IMR-90 (cell line): ENCODE measurements at regions not wholly inside any gene's neighbourhood (a gene's known extent, or its start where the extent isn't known, plus 50 kb on each side); places are given as distances from the start of the nearest gene placed in this dataset.

Source experiments
- ATAC-seq: fragments of 200-7000 bp; cut with Tn5 transposase; 2 replicates; pipeline ENCODE4 v1.9.1; 2020; ENCODE audit warnings: low read depth, mild to moderate bottlenecking, moderate library complexity
- BruUV-seq: library from RNA; stranded (reverse); fragments of 400-500 nt; replicated peaks from 2 replicates; lab custom pipeline; 2021; lab: Mats Ljungman, UMichigan
- CTCF ChIA-PET: fragments of 300-600 bp; formaldehyde crosslinking; extraction: SDS; loops from one replicate; lab custom pipeline; 2021; ENCODE audit warnings: antibody characterized with exemption; lab: Yijun Ruan, JAX
- POLR2A ChIA-PET: fragments of 300-600 bp; sonication (Branson Sonifier 250); formaldehyde crosslinking; loops from one replicate; lab custom pipeline; 2022; ENCODE audit warnings: antibody characterized with exemption; ENCODE audit not compliant: unreplicated experiment; lab: Charles Lee
- DNase-seq: peaks from one replicate; pipeline ENCODE4 v3.0.0; 2013
- H2AFZ ChIP-seq: replicated peaks from 2 replicates; pipeline ENCODE3; 2013; ENCODE audit warnings: low read length, mild to moderate bottlenecking; ENCODE audit not compliant: poor library complexity
- H2AK5ac ChIP-seq: 2 replicates; pipeline ENCODE4 v1.6.1; 2013; ENCODE audit warnings: low read depth, low read length, inconsistent platforms
- H2AK9ac ChIP-seq: replicated peaks from 2 replicates; pipeline ENCODE3; 2013; ENCODE audit warnings: mild to moderate bottlenecking, low read depth, low read length, moderate library complexity; ENCODE audit not compliant: poor library complexity
- H2BK120ac ChIP-seq: 2 replicates; pipeline ENCODE4 v1.6.1; 2013; ENCODE audit warnings: low read depth, low read length, inconsistent platforms
- H2BK15ac ChIP-seq: 3 replicates; pipeline ENCODE4 v1.6.1; 2013; ENCODE audit warnings: low read depth, low read length, inconsistent platforms
- H2BK20ac ChIP-seq: 2 replicates; pipeline ENCODE4 v1.6.1; 2013; ENCODE audit warnings: low read depth, mild to moderate bottlenecking, inconsistent platforms, low read length, moderate library complexity
- H2BK5ac ChIP-seq: 2 replicates; pipeline ENCODE4 v1.6.1; 2013; ENCODE audit warnings: mild to moderate bottlenecking, low read depth, low read length, inconsistent platforms; ENCODE audit not compliant: poor library complexity, severe bottlenecking
- H3K14ac ChIP-seq: replicated peaks from 2 replicates; pipeline ENCODE4 v1.6.1; 2013; ENCODE audit warnings: low read depth, low read length, inconsistent platforms
- H3K18ac ChIP-seq: 2 replicates; pipeline ENCODE4 v1.6.1; 2013; ENCODE audit warnings: low read depth, low read length, control low read depth
- H3K23ac ChIP-seq: 2 replicates; pipeline ENCODE4 v1.6.1; 2013; ENCODE audit warnings: low read depth, low read length, inconsistent platforms
- H3K27ac ChIP-seq: 2 replicates; pipeline ENCODE4 v1.5.1; 2013; ENCODE audit warnings: mild to moderate bottlenecking, control low read depth, low read length; ENCODE audit not compliant: insufficient read depth
- H3K27me3 ChIP-seq: 2 replicates; pipeline ENCODE4 v1.6.1; 2013; ENCODE audit warnings: low read length; ENCODE audit not compliant: control insufficient read depth, insufficient read depth
- H3K36me3 ChIP-seq: 2 replicates; pipeline ENCODE4 v1.6.1; 2013; ENCODE audit warnings: low read length, mixed read lengths; ENCODE audit not compliant: control insufficient read depth, insufficient read depth
- H3K4ac ChIP-seq: 2 replicates; pipeline ENCODE4 v1.6.1; 2013; ENCODE audit warnings: low read depth, low read length, inconsistent platforms
- H3K4me1 ChIP-seq: 2 replicates; pipeline ENCODE4 v1.6.1; 2013; ENCODE audit warnings: low read length, mixed read lengths; ENCODE audit not compliant: control insufficient read depth, insufficient read depth
- H3K4me2 ChIP-seq: 2 replicates; pipeline ENCODE4 v1.6.1; 2013; ENCODE audit warnings: low read depth, mild to moderate bottlenecking, control low read depth, low read length, moderate library complexity
- H3K4me3 ChIP-seq: 2 replicates; pipeline ENCODE4 v1.5.1; 2013; ENCODE audit warnings: low read depth, mild to moderate bottlenecking, control low read depth, low read length, moderate library complexity; ENCODE audit not compliant: insufficient read depth
- H3K56ac ChIP-seq: 2 replicates; pipeline ENCODE4 v1.6.1; 2013; ENCODE audit warnings: low read length, inconsistent platforms; ENCODE audit not compliant: insufficient read depth; ENCODE audit errors: extremely low read depth
- H3K79me1 ChIP-seq, 2 experiments: 2 replicates each; pipeline ENCODE4 v1.6.1; 2013; ENCODE audit warnings: low read length in 2 of 2, inconsistent platforms in 1 of 2, low read depth in 1 of 2
- H3K9ac ChIP-seq: 2 replicates; pipeline ENCODE4 v1.6.1; 2013; ENCODE audit warnings: low read depth, low read length, control low read depth
- H3K9me1 ChIP-seq: 2 replicates; pipeline ENCODE4 v1.6.1; 2013; ENCODE audit warnings: low read length, inconsistent platforms; ENCODE audit not compliant: insufficient read depth
- H3K9me3 ChIP-seq: 2 replicates; pipeline ENCODE4 v1.6.1; 2013; ENCODE audit warnings: low read length; ENCODE audit not compliant: control insufficient read depth, insufficient read depth
- H4K20me1 ChIP-seq: 2 replicates; pipeline ENCODE4 v1.6.1; 2013; ENCODE audit warnings: low read length, inconsistent platforms; ENCODE audit not compliant: insufficient read depth
- H4K5ac ChIP-seq: 2 replicates; pipeline ENCODE4 v1.6.1; 2013; ENCODE audit warnings: mild to moderate bottlenecking, low read depth, low read length, control low read depth
- H4K8ac ChIP-seq, 2 experiments: 2 replicates each; pipeline ENCODE4 v1.6.1; 2013; ENCODE audit warnings: low read depth in 2 of 2, low read length in 2 of 2, control low read depth in 1 of 2, inconsistent platforms in 1 of 2
- H4K91ac ChIP-seq: 2 replicates; pipeline ENCODE4 v1.6.1; 2013; ENCODE audit warnings: low read depth, low read length, inconsistent platforms; ENCODE audit not compliant: insufficient read depth
- BHLHE40 ChIP-seq: fragments of 150-350 bp; IDR thresholded peaks from 2 replicates; pipeline ENCODE4 v1.6.1; 2016; ENCODE audit warnings: mild to moderate bottlenecking, low read depth, low read length
- CEBPB ChIP-seq: IDR thresholded peaks from 2 replicates; pipeline ENCODE4 v1.6.1; 2012; ENCODE audit warnings: low read depth, low read length, improper control_type of control experiment
- CHD1 ChIP-seq: IDR thresholded peaks from 2 replicates; pipeline ENCODE4 v1.6.1; 2012; ENCODE audit warnings: low read depth, low read length, improper control_type of control experiment
- FOS ChIP-seq: fragments of 150-350 bp; IDR thresholded peaks from 2 replicates; pipeline ENCODE4 v1.6.1; 2016; ENCODE audit warnings: low read depth, low read length
- MAFK ChIP-seq: IDR thresholded peaks from 2 replicates; pipeline ENCODE4 v1.6.1; 2012; ENCODE audit warnings: low read depth, low read length, improper control_type of control experiment
- MAZ ChIP-seq: IDR thresholded peaks from 2 replicates; pipeline ENCODE4 v1.6.1; 2012; ENCODE audit warnings: low read depth, mild to moderate bottlenecking, low read length, improper control_type of control experiment, moderate library complexity, borderline replicate concordance
- MXI1 ChIP-seq: IDR thresholded peaks from 2 replicates; pipeline ENCODE4 v1.6.1; 2012; ENCODE audit warnings: low read depth, mild to moderate bottlenecking, low read length, moderate library complexity, borderline replicate concordance
- NFE2L2 ChIP-seq: fragments of 150-350 bp; IDR thresholded peaks from 2 replicates; pipeline ENCODE4 v1.6.1; 2016; ENCODE audit warnings: low read depth, mild to moderate bottlenecking, low read length
- POLR2A ChIP-seq: IDR thresholded peaks from 2 replicates; pipeline ENCODE4 v1.6.1; 2012; ENCODE audit warnings: mild to moderate bottlenecking, low read depth, low read length
- RAD21 ChIP-seq: IDR thresholded peaks from 2 replicates; pipeline ENCODE4 v1.6.1; 2012; ENCODE audit warnings: low read length, improper control_type of control experiment
- RCOR1 ChIP-seq: IDR thresholded peaks from 2 replicates; pipeline ENCODE4 v1.6.1; 2012; ENCODE audit warnings: mild to moderate bottlenecking, low read length, improper control_type of control experiment; ENCODE audit not compliant: insufficient replicate concordance
- RFX5 ChIP-seq: IDR thresholded peaks from 2 replicates; pipeline ENCODE4 v1.8.0; 2012; ENCODE audit warnings: low read depth, mild to moderate bottlenecking, low read length, moderate library complexity
- SMC3 ChIP-seq: fragments of 150-350 bp; IDR thresholded peaks from 2 replicates; pipeline ENCODE4 v1.6.1; 2016; ENCODE audit warnings: low read depth, mild to moderate bottlenecking, antibody characterized with exemption, low read length, moderate library complexity
- WGBS, 2 experiments: methylation state at CpG; one replicate each; pipeline versions ENCODE4 v1.1.5 to v1.1.7; 2013; ENCODE audit warnings: missing lambda C conversion rate in 2 of 2; ENCODE audit not compliant: insufficient read length in 1 of 2; ENCODE audit errors: extremely low coverage in 2 of 2; 5-methylcytosine and 5-hydroxymethylcytosine counted together
- dilution Hi-C: fragments of 300-500 bp; cut with HindIII; formaldehyde crosslinking; loops from one replicate; pipeline ENCODE4 v1.14.3; 2018; ENCODE audit warnings: low sequenced_read_pairs; ENCODE audit not compliant: unreplicated experiment
- in situ Hi-C: fragments of 300-500 bp; cut with MboI; formaldehyde crosslinking; loops from 3 replicates; pipeline ENCODE4 v1.14.3; 2019; ENCODE audit warnings: low sequenced_read_pairs, inconsistent platforms, mixed read lengths
- intact Hi-C: fragments of 100-400 bp; cut with micrococcal nuclease; formaldehyde crosslinking; loops from 2 replicates; pipeline ENCODE4 v1.10.0; 2022
- TF ChIP-seq, protein P1 (sequence below): fragments of 150-350 bp; IDR thresholded peaks from 2 replicates; pipeline ENCODE4 v1.6.1; 2017; ENCODE audit warnings: mild to moderate bottlenecking, antibody characterized with exemption, low read length, low read depth
- TF ChIP-seq, protein P2 (sequence below): conservative IDR thresholded peaks from 2 replicates; pipeline ENCODE4 v1.5.1; 2012; ENCODE audit warnings: mild to moderate bottlenecking, low read depth, low read length, improper control_type of control experiment
- TF ChIP-seq, protein P3 (sequence below): fragments of 150-350 bp; IDR thresholded peaks from 2 replicates; pipeline ENCODE4 v1.6.1; 2016; ENCODE audit warnings: low read depth, mild to moderate bottlenecking, low read length, moderate library complexity, borderline replicate concordance

DNA sequence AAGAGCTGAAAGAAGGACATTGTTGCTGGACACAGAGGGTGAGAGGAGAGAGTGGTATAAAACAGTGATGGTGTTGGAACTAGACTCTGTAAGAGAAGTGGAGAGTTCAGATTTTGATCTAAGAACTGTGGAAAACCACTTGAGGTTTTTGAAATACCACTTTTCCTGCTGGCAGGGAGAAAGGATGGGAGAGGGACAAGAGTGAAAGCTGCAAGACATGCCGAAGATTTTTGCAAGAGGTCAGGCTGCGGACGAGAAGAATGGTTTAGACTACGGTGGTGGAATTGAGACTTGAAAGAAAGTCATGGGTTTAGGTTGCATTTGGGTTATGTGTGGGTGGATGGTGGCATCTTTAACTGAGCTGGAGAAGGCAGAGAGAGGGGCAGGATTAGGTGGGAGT lies 202.2 kb upstream of the RPS23 start:
- H2BK5ac ChIP-seq, result no peak overlapping the region
- peaks cover 15% of the 10 kb centered on the region for H3K27me3 ChIP-seq
- in situ Hi-C loops (no loop called here), intact Hi-C loops (loop anchor here (5.0 kb wide), 1 partner anchor 67 kb away; no protein-coding TSS in a partner anchor), dilution Hi-C loops (no loop called here)
- no peak overlapping the region for H3K23ac ChIP-seq
- H3K27ac ChIP-seq, result no peak overlapping the region
- H4K91ac ChIP-seq, result no peak overlapping the region
- H3K36me3 ChIP-seq, result no peaks in the 10 kb centered on the region
- H3K79me1 ChIP-seq, result no peaks in the 10 kb centered on the region
- no peak overlapping the region for H4K5ac ChIP-seq
- no peak overlapping the region for H3K9ac ChIP-seq
- H3K4me3 ChIP-seq, result no peak overlapping the region
- ATAC-seq (no peak), DNase-seq (no peak)
- no peak overlapping the region for H3K18ac ChIP-seq
- TF ChIP-seq MXI1 (no peak), MAZ (no peak), POLR2A (no peak), BHLHE40 (no peak), SMC3 (no peak), NFE2L2 (no peak), CHD1 (no peak), FOS (no peak), MAFK (no peak), CEBPB (no peak), RCOR1 (no peak), RAD21 (no peak), RFX5 (no peak)
- TF ChIP-seq, protein P1, sequence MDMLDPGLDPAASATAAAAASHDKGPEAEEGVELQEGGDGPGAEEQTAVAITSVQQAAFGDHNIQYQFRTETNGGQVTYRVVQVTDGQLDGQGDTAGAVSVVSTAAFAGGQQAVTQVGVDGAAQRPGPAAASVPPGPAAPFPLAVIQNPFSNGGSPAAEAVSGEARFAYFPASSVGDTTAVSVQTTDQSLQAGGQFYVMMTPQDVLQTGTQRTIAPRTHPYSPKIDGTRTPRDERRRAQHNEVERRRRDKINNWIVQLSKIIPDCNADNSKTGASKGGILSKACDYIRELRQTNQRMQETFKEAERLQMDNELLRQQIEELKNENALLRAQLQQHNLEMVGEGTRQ, result no peak
- TF ChIP-seq, protein P2, sequence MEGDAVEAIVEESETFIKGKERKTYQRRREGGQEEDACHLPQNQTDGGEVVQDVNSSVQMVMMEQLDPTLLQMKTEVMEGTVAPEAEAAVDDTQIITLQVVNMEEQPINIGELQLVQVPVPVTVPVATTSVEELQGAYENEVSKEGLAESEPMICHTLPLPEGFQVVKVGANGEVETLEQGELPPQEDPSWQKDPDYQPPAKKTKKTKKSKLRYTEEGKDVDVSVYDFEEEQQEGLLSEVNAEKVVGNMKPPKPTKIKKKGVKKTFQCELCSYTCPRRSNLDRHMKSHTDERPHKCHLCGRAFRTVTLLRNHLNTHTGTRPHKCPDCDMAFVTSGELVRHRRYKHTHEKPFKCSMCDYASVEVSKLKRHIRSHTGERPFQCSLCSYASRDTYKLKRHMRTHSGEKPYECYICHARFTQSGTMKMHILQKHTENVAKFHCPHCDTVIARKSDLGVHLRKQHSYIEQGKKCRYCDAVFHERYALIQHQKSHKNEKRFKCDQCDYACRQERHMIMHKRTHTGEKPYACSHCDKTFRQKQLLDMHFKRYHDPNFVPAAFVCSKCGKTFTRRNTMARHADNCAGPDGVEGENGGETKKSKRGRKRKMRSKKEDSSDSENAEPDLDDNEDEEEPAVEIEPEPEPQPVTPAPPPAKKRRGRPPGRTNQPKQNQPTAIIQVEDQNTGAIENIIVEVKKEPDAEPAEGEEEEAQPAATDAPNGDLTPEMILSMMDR, result no peak
- TF ChIP-seq, protein P3, sequence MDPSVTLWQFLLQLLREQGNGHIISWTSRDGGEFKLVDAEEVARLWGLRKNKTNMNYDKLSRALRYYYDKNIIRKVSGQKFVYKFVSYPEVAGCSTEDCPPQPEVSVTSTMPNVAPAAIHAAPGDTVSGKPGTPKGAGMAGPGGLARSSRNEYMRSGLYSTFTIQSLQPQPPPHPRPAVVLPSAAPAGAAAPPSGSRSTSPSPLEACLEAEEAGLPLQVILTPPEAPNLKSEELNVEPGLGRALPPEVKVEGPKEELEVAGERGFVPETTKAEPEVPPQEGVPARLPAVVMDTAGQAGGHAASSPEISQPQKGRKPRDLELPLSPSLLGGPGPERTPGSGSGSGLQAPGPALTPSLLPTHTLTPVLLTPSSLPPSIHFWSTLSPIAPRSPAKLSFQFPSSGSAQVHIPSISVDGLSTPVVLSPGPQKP, result no peak
- H2BK15ac ChIP-seq, result no peak overlapping the region
- 80% methylated on average over 1 of the region's 4 CpGs; no CpG with 5 or more reads in 1 of the 2 experiments for WGBS, 2 experiments
- H3K4me2 ChIP-seq, result no peak overlapping the region
- no peaks in the 10 kb centered on the region for H3K9me3 ChIP-seq
- no peak overlapping the region for H4K8ac ChIP-seq
- no peaks in the 10 kb centered on the region for H3K9me1 ChIP-seq
- H3K56ac ChIP-seq, result no peak overlapping the region
- no TSS peak for BruUV-seq
- H2BK120ac ChIP-seq, result no peak overlapping the region
- no peak overlapping the region for H2BK20ac ChIP-seq
- H3K14ac ChIP-seq, result no peak overlapping the region
- no peak overlapping the region for H2AK5ac ChIP-seq
- no peaks in the 10 kb centered on the region for H4K20me1 ChIP-seq
- CTCF ChIA-PET, result no interaction called here
- H3K4ac ChIP-seq, result no peak overlapping the region
- no peak overlapping the region for H2AK9ac ChIP-seq
- H3K4me1 ChIP-seq, result no peaks in the 10 kb centered on the region
- H2AFZ ChIP-seq, result no peak overlapping the region
- POLR2A ChIA-PET, result no interaction called here
